ENCODE measurements at regions not wholly inside any gene's neighbourhood (a gene's known extent, or its start where the extent isn't known, plus 50 kb on each side); places are given as distances from the start of the nearest gene placed in this dataset.
"Not testable (repeated sequence)": the region's sequence is repeated elsewhere in the genome, so short reads cannot be mapped to it uniquely, and the experiment has no call there.

DNA sequence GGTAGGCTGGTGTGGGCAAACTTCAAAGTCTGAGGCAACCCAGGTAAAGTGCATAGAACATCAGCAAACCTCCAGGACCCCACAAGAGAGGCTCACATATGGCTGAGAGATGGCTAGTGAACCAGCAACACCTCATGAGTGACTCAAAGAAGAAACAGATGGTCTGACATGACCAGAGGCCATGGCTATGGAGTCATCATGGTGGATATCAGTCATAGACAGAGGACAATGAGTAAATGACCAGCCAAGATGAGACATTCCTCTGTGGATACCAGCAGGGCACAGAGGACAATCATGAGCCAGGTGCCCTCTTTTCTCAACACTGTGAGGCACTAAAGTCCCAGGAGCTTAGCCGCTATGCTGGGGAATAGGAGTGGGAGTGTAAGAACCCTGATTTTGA is 180.8 kb downstream of the RASEF start:
- Histone ChIP-seq H3K4me3 (no peak overlapping the region), H3K27me3 (no peaks in the 10 kb centered on the region), H3K36me3 (ENCODE audit: low read depth, missing control alignments) (no peaks in the 10 kb centered on the region), H3K9me3 (no peaks in the 10 kb centered on the region), H3K4me1 (no peaks in the 10 kb centered on the region), H3K27ac (no peak overlapping the region)
- WGBS, 2 donors = 100% methylated on average over 1 of the region's 1 CpG
- no peak for DNase-seq
- intact Hi-C loops (cut with DNase I; ENCODE audit: low total_unique reads) = no loop called here
- no peak for TF ChIP-seq POLR2A (IDR thresholded peaks at IDR 0.05)
- TF ChIP-seq, protein P1, sequence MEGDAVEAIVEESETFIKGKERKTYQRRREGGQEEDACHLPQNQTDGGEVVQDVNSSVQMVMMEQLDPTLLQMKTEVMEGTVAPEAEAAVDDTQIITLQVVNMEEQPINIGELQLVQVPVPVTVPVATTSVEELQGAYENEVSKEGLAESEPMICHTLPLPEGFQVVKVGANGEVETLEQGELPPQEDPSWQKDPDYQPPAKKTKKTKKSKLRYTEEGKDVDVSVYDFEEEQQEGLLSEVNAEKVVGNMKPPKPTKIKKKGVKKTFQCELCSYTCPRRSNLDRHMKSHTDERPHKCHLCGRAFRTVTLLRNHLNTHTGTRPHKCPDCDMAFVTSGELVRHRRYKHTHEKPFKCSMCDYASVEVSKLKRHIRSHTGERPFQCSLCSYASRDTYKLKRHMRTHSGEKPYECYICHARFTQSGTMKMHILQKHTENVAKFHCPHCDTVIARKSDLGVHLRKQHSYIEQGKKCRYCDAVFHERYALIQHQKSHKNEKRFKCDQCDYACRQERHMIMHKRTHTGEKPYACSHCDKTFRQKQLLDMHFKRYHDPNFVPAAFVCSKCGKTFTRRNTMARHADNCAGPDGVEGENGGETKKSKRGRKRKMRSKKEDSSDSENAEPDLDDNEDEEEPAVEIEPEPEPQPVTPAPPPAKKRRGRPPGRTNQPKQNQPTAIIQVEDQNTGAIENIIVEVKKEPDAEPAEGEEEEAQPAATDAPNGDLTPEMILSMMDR (IDR thresholded peaks at IDR 0.05) = no peak

DNA sequence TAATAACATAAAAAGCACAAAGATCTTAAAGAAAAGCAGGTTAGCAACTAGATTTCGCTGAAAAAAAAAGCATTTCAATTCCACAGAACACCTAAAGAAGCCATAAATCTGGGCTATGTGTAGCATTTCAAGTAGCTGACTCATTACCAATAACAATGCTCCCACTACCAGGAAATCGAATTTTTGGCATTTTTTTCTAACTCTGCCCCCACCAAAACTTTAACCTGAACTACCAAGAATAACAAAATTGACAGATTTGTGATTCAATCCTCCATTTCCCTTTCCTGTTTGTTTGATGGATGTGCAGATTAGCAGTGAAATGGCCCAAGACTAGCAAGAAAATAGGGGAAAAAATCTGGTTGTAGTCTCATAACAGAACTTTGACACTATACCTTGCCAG is 180.2 kb downstream of the RASEF start:
- Histone ChIP-seq H3K36me3 (ENCODE audit: low read depth, missing control alignments) (no peaks in the 10 kb centered on the region), H3K27me3 (no peaks in the 10 kb centered on the region), H3K27ac (no peak overlapping the region), H3K4me3 (no peak overlapping the region), H3K9me3 (no peaks in the 10 kb centered on the region), H3K4me1 (no peaks in the 10 kb centered on the region)
- intact Hi-C loops (cut with DNase I; ENCODE audit: low total_unique reads) = no loop called here
- WGBS, 2 donors = 53 to 60% methylated on average over 2 of the region's 2 CpGs
- no peak for TF ChIP-seq POLR2A (IDR thresholded peaks at IDR 0.05)
- TF ChIP-seq, protein P1 (IDR thresholded peaks at IDR 0.05) = no peak
- DNase-seq = no peak

DNA sequence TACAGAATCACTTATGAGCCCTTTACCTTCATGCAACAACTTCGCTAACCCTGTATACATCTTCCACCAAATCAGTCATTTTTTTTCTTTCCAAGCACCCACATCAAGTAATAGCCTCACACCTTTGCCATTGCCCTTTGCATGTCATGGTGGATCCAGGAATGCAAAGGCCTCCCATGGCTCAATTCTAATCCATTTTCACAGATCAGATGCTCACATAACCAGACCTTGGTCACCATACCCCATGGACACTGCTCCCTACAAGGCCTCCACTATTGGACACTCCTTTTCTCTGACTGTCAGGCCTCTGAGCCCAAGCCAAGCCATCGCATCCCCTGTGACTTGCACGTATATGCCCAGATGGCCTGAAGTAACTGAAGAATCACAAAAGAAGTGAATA is 179.5 kb downstream of the RASEF start:
- H3K27me3 ChIP-seq = no peaks in the 10 kb centered on the region
- no peak overlapping the region for H3K27ac ChIP-seq
- 93 to 95% methylated on average over 3 of the region's 3 CpGs for WGBS, 2 donors
- H3K36me3 ChIP-seq (ENCODE audit: low read depth, missing control alignments) = no peaks in the 10 kb centered on the region
- TF ChIP-seq POLR2A (IDR thresholded peaks at IDR 0.05) = no peak
- TF ChIP-seq, protein P1 (IDR thresholded peaks at IDR 0.05) = no peak
- no peak for DNase-seq
- H3K4me1 ChIP-seq = no peaks in the 10 kb centered on the region
- H3K9me3 ChIP-seq = no peaks in the 10 kb centered on the region
- intact Hi-C loops (cut with DNase I; ENCODE audit: low total_unique reads) = no loop called here
- H3K4me3 ChIP-seq = no peak overlapping the region

DNA sequence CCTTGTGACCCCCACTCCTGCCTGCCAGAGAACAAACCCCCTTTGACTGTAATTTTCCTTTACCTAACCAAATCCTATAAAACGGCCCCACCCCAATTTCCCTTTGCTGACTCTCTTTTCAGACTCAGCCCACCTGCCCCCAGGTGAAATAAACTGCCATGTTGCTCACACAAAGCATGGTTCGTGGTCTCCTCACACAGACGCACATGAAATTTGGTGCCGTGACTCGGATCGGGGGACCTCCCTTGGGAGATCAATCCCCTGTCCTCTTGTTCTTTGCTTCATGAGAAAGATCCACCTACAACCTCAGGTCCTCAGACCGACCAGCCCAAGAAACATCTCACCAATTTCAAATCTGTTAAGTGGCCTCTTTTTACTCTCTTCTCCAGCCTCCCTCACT is 179.0 kb downstream of the RASEF start:
- intact Hi-C loops (cut with DNase I; ENCODE audit: low total_unique reads); DNase-seq; H3K27me3 ChIP-seq; H3K9me3 ChIP-seq; H3K4me1 ChIP-seq; H3K4me3 ChIP-seq; H3K36me3 ChIP-seq (ENCODE audit: low read depth, missing control alignments); H3K27ac ChIP-seq: not testable (repeated sequence)
- 88 to 92% methylated on average over 7 of the region's 7 CpGs for WGBS, 2 donors

DNA sequence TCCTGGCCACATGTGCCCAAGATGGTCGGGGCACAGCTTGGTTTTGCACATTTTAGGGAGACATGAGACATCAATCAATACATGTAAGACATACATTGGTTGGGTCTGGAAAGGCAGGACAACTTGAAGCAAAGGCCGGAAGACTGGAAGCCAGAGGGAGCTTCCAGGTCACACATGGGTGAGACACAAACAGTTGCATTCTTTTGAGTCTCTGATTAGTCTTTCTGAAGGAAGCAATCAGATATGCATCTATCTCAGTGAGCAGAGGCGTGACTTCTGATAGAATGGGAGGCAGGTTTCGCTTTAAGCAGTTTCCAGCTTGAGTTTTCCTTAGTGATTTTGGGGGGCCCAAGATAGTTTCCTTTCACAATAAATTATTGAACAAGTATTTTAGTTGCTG is 172.5 kb downstream of the RASEF start:
- H3K36me3 ChIP-seq (ENCODE audit: low read depth, missing control alignments) = no peaks in the 10 kb centered on the region
- intact Hi-C loops (cut with DNase I; ENCODE audit: low total_unique reads) = no loop called here
- TF ChIP-seq, protein P1 (IDR thresholded peaks at IDR 0.05) = no peak
- no peak for TF ChIP-seq POLR2A (IDR thresholded peaks at IDR 0.05)
- DNase-seq = no peak
- no peak overlapping the region for H3K27ac ChIP-seq
- 81 to 87% methylated on average over 4 of the region's 4 CpGs for WGBS, 2 donors
- no peaks in the 10 kb centered on the region for H3K27me3 ChIP-seq
- no peak overlapping the region for H3K4me3 ChIP-seq
- no peaks in the 10 kb centered on the region for H3K9me3 ChIP-seq
- no peaks in the 10 kb centered on the region for H3K4me1 ChIP-seq

Measured in testis (tissue), 2 donors.